Epithelial cell of proximal tubule (primary cell): ENCODE measurements at regions not wholly inside any gene's neighbourhood (a gene's known extent, or its start where the extent isn't known, plus 50 kb on each side); places are given as distances from the start of the nearest gene placed in this dataset.

Experiments used
- DNase-seq: peaks from one replicate; pipeline ENCODE4 v3.0.0-alpha.2; 2011; ENCODE audit warnings: low read depth
- H3K4me3 ChIP-seq: 2 replicates; pipeline ENCODE4 v1.5.1; 2011; ENCODE audit warnings: low read depth, mild to moderate bottlenecking, low read length
- TF ChIP-seq, protein P1 (sequence below): conservative IDR thresholded peaks from 2 replicates; pipeline ENCODE4 v1.5.1; 2012; ENCODE audit warnings: low read depth, mild to moderate bottlenecking, low read length

DNA sequence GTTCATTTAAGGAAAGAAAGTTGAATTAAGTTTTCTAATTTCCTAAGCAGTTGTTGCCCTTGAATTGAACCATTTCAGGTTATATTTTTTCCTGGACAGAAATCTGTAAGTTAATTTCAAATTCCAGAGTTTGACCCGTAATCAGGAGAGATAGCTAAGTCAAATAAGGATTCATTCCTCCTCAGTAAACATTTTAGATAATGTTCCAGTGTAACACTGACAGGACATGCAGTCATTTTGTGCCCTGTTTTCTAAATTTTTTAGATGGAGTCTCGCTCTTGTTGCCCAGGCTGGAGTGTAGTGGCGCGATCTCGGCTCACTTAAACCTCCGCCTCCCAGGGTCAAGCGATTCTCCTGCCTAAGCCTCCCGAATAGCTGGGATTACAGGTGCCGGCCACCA, 371.7 kb downstream of the DIPK2A start:
- H3K4me3 ChIP-seq: no peak overlapping the region
- DNase-seq: no peak
- TF ChIP-seq, protein P1, sequence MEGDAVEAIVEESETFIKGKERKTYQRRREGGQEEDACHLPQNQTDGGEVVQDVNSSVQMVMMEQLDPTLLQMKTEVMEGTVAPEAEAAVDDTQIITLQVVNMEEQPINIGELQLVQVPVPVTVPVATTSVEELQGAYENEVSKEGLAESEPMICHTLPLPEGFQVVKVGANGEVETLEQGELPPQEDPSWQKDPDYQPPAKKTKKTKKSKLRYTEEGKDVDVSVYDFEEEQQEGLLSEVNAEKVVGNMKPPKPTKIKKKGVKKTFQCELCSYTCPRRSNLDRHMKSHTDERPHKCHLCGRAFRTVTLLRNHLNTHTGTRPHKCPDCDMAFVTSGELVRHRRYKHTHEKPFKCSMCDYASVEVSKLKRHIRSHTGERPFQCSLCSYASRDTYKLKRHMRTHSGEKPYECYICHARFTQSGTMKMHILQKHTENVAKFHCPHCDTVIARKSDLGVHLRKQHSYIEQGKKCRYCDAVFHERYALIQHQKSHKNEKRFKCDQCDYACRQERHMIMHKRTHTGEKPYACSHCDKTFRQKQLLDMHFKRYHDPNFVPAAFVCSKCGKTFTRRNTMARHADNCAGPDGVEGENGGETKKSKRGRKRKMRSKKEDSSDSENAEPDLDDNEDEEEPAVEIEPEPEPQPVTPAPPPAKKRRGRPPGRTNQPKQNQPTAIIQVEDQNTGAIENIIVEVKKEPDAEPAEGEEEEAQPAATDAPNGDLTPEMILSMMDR: no peak

DNA sequence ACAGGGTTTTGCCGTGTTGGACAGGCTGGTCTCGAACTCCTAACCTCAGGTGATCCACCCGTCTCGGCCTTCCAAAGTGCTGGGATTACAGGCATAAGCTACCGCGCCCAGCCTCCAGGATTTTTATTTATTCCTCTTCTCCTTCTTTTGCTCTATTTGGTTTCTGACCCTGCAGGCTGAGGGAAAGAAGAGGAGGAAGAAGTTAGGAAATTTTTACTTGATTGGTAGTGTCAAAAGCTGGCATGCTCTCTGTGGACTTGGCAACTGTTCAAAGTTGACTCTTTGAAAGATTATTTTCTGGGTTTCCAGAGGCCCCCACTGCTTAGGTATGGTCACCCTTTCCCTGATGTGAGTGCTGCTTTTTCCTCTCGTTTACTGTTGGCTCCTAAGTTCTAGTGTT, 372.2 kb downstream of the DIPK2A start:
- DNase-seq: no peak
- TF ChIP-seq, protein P1: no peak
- no peak overlapping the region for H3K4me3 ChIP-seq

DNA sequence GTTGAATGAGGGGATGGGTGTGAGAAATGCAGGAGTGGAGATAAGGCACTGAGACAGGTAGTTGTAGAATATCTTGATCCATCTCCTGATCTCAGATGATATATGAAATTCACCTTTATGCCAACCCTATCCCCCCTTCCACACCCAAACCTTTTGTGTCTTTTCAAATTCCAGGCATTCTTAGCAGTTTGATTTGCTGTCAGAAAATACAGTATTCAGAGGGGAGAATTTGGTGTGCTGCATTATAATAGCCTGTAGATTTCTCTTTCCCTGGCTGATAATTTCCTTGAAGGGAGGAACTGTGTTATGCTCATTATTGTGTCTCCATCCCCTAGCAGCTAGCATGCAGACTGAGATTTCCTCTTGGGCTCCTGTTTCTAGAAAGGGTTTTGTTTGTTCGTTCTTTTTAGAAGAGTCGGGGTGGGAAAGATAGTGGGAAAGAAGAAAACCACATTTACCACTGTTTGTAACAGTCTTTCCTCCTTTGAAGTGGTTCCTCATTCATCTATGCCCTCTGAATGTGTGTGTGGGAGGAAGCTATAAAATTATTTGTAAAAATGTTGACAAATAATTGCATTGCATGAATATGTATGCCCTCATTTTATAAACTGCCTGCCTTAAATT, 373.4 kb downstream of the DIPK2A start:
- H3K4me3 ChIP-seq: no peak overlapping the region
- TF ChIP-seq, protein P1: no peak
- DNase-seq: no peak

DNA sequence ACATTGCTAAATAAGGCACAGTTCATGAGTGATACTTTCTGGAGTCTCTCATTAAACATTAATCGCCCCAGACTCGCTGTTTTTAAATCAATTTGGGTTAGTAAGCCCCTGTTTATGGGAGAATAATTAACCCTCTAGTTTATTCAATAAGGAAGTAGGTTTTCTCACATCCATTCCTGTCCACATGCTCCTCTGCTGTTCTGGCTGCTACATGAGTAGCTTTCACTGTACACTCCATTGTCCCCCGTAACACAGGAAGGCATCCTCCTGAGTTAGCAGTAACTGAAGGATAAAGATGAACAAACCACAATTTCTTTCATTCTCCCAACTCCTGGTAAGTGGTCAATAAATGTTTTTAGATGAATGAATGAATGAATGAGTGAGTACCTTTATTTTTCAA, 378.5 kb downstream of the DIPK2A start:
- H3K4me3 ChIP-seq: no peak overlapping the region
- TF ChIP-seq, protein P1: no peak
- DNase-seq: no peak

DNA sequence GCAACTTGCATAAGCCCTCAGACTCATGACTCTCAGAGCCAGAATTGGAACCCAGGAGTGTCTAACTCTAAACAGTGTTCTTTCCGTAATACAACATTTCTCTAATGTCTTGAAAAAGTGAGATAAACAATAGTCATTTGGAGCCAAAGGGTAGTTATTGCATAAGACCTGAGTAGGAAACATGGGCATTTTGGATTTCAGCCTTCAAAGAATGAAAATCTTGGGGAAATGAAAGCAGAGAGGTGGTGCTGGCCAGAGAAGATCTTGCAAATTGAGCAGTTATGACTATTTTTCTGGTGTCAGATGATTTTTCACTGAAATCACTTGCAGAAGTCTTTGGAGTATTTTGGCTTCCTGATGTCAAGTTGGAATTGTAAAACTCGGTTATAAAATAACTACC, 379.4 kb downstream of the DIPK2A start:
- no peak for DNase-seq
- no peak overlapping the region for H3K4me3 ChIP-seq
- TF ChIP-seq, protein P1: no peak

DNA sequence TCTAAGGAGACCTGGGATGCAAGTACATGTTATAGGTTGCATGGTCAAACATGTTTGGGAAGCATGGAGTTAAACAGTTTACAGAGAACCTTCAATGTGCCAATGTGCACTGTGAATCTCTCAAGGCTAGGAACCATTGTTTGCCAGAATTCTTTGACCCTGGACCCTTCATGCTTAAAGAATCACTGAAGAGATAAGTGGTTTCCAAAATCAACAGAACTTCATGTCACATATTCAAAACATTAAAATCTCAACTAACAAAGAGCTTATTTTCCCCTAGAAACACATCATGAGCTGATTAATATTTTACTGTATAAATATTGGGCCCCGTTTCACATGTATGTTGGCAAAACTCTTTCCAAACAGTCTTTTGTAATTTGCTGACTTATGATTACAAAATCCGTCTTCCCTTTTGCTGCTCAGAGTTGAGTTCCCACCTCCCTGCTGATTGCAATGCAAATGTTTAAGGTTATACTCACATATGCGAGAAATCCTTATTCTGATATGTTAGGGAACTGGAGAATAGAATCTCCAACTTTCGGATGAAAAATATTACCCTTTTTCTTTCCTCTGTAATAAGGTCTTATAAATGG, 380.2 kb downstream of the DIPK2A start:
- H3K4me3 ChIP-seq: no peak overlapping the region
- TF ChIP-seq, protein P1: no peak
- DNase-seq: no peak

DNA sequence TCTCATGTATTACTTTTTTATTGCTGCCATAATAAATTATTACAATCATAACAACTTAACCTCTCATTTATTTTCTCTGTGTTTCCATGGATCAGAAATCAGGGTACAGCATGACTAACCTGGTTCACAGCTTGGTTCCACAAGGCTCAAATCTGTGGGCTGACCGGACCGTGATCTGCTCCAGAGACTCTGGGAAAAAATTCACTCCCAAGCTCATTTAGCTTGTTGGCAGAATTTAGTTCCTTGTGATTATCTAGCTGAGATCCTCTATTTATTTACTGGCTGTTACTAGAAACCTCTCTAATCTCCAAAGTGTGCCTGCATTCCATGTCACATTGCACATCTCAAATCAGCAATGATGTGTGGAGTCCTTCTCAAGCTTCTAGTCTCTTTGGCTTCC, 386.6 kb downstream of the DIPK2A start:
- no peak overlapping the region for H3K4me3 ChIP-seq
- TF ChIP-seq, protein P1: no peak
- DNase-seq: no peak
